ENCODE measurements at regions not wholly inside any gene's neighbourhood (a gene's known extent, or its start where the extent isn't known, plus 50 kb on each side); places are given as distances from the start of the nearest gene placed in this dataset.

- TF ChIP-seq CTCF (conservative IDR thresholded peaks at IDR 0.05) = no peak
- TF ChIP-seq ZFX (IDR thresholded peaks at IDR 0.05) = no peak
These were observed 230.6 kb downstream of the FBXO15 start for GRCh38 chr18:73917046-73917445.

Data from C4-2B (cell line).